Activated CD8-positive, alpha-beta T cell treated with anti-CD3 and anti-CD28 coated beads for 36 hours (primary cell): ENCODE measurements at regions not wholly inside any gene's neighbourhood (a gene's known extent, or its start where the extent isn't known, plus 50 kb on each side); places are given as distances from the start of the nearest gene placed in this dataset.

Source experiments
- ATAC-seq: fragments of 200-7000 bp; cut with Tn5 transposase; one replicate; pipeline ENCODE4 v1.10.0; 2021; ENCODE audit warnings: mild to moderate bottlenecking, moderate library complexity
- CTCF ChIA-PET: fragments of 350-600 bp; sonication (Branson Sonifier 250); formaldehyde crosslinking; loops from one replicate; lab custom pipeline; 2021; ENCODE audit warnings: antibody characterized with exemption; lab: Charles Lee
- POLR2A ChIA-PET: fragments of 350-600 bp; sonication (Branson Sonifier 250); formaldehyde crosslinking; loops from one replicate; lab custom pipeline; 2021; ENCODE audit warnings: antibody characterized with exemption; lab: Charles Lee
- DNase-seq: peaks from one replicate; pipeline ENCODE4 v3.0.0-alpha.2; 2020
- H3K27ac Mint-ChIP-seq: one replicate; pipeline ENCODE4 v1.8.0; 2021; ENCODE audit warnings: mild to moderate bottlenecking, mixed read lengths
- H3K27me3 Mint-ChIP-seq: one replicate; pipeline ENCODE4 v1.8.0; 2021; ENCODE audit warnings: mixed read lengths
- H3K36me3 Mint-ChIP-seq: one replicate; pipeline ENCODE4 v1.8.0; 2021; ENCODE audit warnings: low read depth, mixed read lengths
- H3K4me1 Mint-ChIP-seq: one replicate; pipeline ENCODE4 v1.8.0; 2021; ENCODE audit warnings: low read depth, mixed read lengths
- H3K4me3 Mint-ChIP-seq: one replicate; pipeline ENCODE4 v1.8.0; 2021; ENCODE audit warnings: mild to moderate bottlenecking, moderate library complexity, mixed read lengths
- H3K9me3 Mint-ChIP-seq: one replicate; pipeline ENCODE4 v1.8.0; 2021; ENCODE audit warnings: mixed read lengths
- CTCF ChIP-seq: fragments of 200-600 bp; IDR thresholded peaks from one replicate; pipeline ENCODE4 v1.8.0; 2022; ENCODE audit warnings: antibody characterized with exemption, mild to moderate bottlenecking
- intact Hi-C: fragments of 100-400 bp; cut with micrococcal nuclease; formaldehyde crosslinking; loops from one replicate; pipeline ENCODE4 v1.10.0; 2022

- ATAC-seq, result no peak
- H3K4me3 Mint-ChIP-seq, result no peak overlapping the region
These were observed 75.4 kb upstream of the TRPC4 start for GRCh38 chr13:37944869-37945442.

GRCh38 chr13:37944081-37944868, 74.7 kb upstream of the TRPC4 start:
- no peaks in the 10 kb centered on the region for H3K4me1 Mint-ChIP-seq

More at GRCh38 chr13:37944869-37945442, 75.4 kb upstream of the TRPC4 start:
- H3K36me3 Mint-ChIP-seq, result no peaks in the 10 kb centered on the region
- no peak for DNase-seq
- H3K4me1 Mint-ChIP-seq, result no peaks in the 10 kb centered on the region
- no peak for TF ChIP-seq CTCF
- CTCF ChIA-PET, result no interaction called here
- POLR2A ChIA-PET, result no interaction called here
- no peak overlapping the region for H3K27ac Mint-ChIP-seq
- no peaks in the 10 kb centered on the region for H3K27me3 Mint-ChIP-seq
- intact Hi-C loops, result no loop called here
- peaks cover 2% of the 10 kb centered on the region for H3K9me3 Mint-ChIP-seq

GRCh38 chr13:37942929-37943328, 73.4 kb upstream of the TRPC4 start:
- ChIA-PET CTCF (no interaction called here), POLR2A (no interaction called here)
- no peak overlapping the region for H3K4me3 Mint-ChIP-seq
- TF ChIP-seq CTCF, result no peak
- H3K9me3 Mint-ChIP-seq, result peaks cover 2% of the 10 kb centered on the region
- intact Hi-C loops, result no loop called here
- DNase-seq (no peak), ATAC-seq (no peak)
- no peaks in the 10 kb centered on the region for H3K36me3 Mint-ChIP-seq
- H3K27ac Mint-ChIP-seq, result no peak overlapping the region
- no peaks in the 10 kb centered on the region for H3K27me3 Mint-ChIP-seq
- no peaks in the 10 kb centered on the region for H3K4me1 Mint-ChIP-seq

More at GRCh38 chr13:37944081-37944868, 74.7 kb upstream of the TRPC4 start:
- no peaks in the 10 kb centered on the region for H3K36me3 Mint-ChIP-seq
- H3K9me3 Mint-ChIP-seq, result peaks cover 2% of the 10 kb centered on the region
- DNase-seq (no peak), ATAC-seq (no peak)
- ChIA-PET CTCF (no interaction called here), POLR2A (no interaction called here)
- no peak overlapping the region for H3K4me3 Mint-ChIP-seq
- TF ChIP-seq CTCF, result no peak
- no peaks in the 10 kb centered on the region for H3K27me3 Mint-ChIP-seq
- intact Hi-C loops, result no loop called here
- no peak overlapping the region for H3K27ac Mint-ChIP-seq

GRCh38 chr13:37934339-37935191, 65.0 kb upstream of the TRPC4 start:
- POLR2A ChIA-PET, result no interaction called here
- Mint-ChIP-seq H3K4me1 (no peaks in the 10 kb centered on the region), H3K4me3 (no peak overlapping the region), H3K36me3 (no peaks in the 10 kb centered on the region), H3K27me3 (no peaks in the 10 kb centered on the region), H3K27ac (no peak overlapping the region), H3K9me3 (no peaks in the 10 kb centered on the region)
- ATAC-seq, result no peak
- CTCF ChIA-PET, result no interaction called here
- DNase-seq, result no peak
- intact Hi-C loops, result no loop called here
- no peak for TF ChIP-seq CTCF
